GM19025 (cell line): ENCODE measurements at regions not wholly inside any gene's neighbourhood (a gene's known extent, or its start where the extent isn't known, plus 50 kb on each side); places are given as distances from the start of the nearest gene placed in this dataset.
"Not testable (repeated sequence)": the region's sequence is repeated elsewhere in the genome, so short reads cannot be mapped to it uniquely, and the experiment has no call there.

Source experiments
- ATAC-seq: cut with Tn5 transposase; IDR thresholded peaks from one replicate; pipeline ENCODE4 v1.9.1; 2021; ENCODE audit warnings: mild to moderate bottlenecking, low read depth, moderate library complexity; ENCODE audit not compliant: unreplicated experiment

GRCh38 chr1:4207183-4207582 is 307.1 kb upstream of the C1orf174 start:
- no peak for ATAC-seq

GRCh38 chr1:4207842-4208692 is 308.0 kb upstream of the C1orf174 start:
- no peak for ATAC-seq

GRCh38 chr1:4210043-4210442 is 310.0 kb upstream of the C1orf174 start:
- ATAC-seq = no peak

GRCh38 chr1:4212796-4213195 is 312.7 kb upstream of the C1orf174 start:
- no peak for ATAC-seq

- ATAC-seq = no peak
Observed at GRCh38 chr1:4213366-4213973, 313.4 kb upstream of the C1orf174 start.

- no peak for ATAC-seq
Observed at GRCh38 chr1:4214826-4215225, 314.8 kb upstream of the C1orf174 start.

- ATAC-seq = no peak
Observed at GRCh38 chr1:4215391-4215790, 315.3 kb upstream of the C1orf174 start.

GRCh38 chr1:4216231-4216630 is 316.2 kb upstream of the C1orf174 start:
- ATAC-seq = no peak

- no peak for ATAC-seq
Observed at GRCh38 chr1:4218619-4219018, 318.5 kb upstream of the C1orf174 start.

GRCh38 chr1:4219111-4219510 is 319.0 kb upstream of the C1orf174 start:
- no peak for ATAC-seq

- ATAC-seq = no peak
Observed at GRCh38 chr1:4219826-4220225, 319.8 kb upstream of the C1orf174 start.

- no peak for ATAC-seq
Observed at GRCh38 chr1:4220362-4220761, 320.3 kb upstream of the C1orf174 start.

- ATAC-seq = no peak
Observed at GRCh38 chr1:4221107-4221506, 321.0 kb upstream of the C1orf174 start.

GRCh38 chr1:4224684-4225467 is 324.8 kb upstream of the C1orf174 start:
- no peak for ATAC-seq

GRCh38 chr1:4227986-4228385 is 327.9 kb upstream of the C1orf174 start:
- no peak for ATAC-seq

- ATAC-seq = no peak
Observed at GRCh38 chr1:4253935-4254334, 353.9 kb upstream of the C1orf174 start.

GRCh38 chr1:4256351-4256750 is 356.3 kb upstream of the C1orf174 start:
- no peak for ATAC-seq

- ATAC-seq = not testable (repeated sequence)
Observed at GRCh38 chr1:4258146-4258777, 358.2 kb upstream of the C1orf174 start.

- ATAC-seq = no peak
Observed at GRCh38 chr1:4261327-4261726, 361.3 kb upstream of the C1orf174 start.

- ATAC-seq = no peak
Observed at GRCh38 chr1:4262665-4263064, 362.6 kb upstream of the C1orf174 start.

- ATAC-seq = no peak
Observed at GRCh38 chr1:4263699-4264098, 363.6 kb upstream of the C1orf174 start.
